ENCODE measurements at regions not wholly inside any gene's neighbourhood (a gene's known extent, or its start where the extent isn't known, plus 50 kb on each side); places are given as distances from the start of the nearest gene placed in this dataset.

GRCh38 chr1:34398916-34399275, 222.2 kb downstream of the C1orf94 start:
- peaks cover 2% of the 10 kb centered on the region for H3K9me3 ChIP-seq (replicated peaks; ENCODE audit: control insufficient read depth, insufficient read depth, low read length)
- H3K27ac ChIP-seq (ENCODE audit: insufficient read depth, low read depth, low read length): no peak overlapping the region
- H3K4me2 ChIP-seq (ENCODE audit: insufficient read depth, low read length): no peak overlapping the region
- BruUV-seq (replicated peaks): no TSS peak
- H3K4me1 ChIP-seq (ENCODE audit: control insufficient read depth, extremely low read depth, insufficient read depth, low read length): no peaks in the 10 kb centered on the region
- H4K20me1 ChIP-seq (replicated peaks; ENCODE audit: control insufficient read depth, extremely low read depth, insufficient read depth, low read length): no peaks in the 10 kb centered on the region
- DNase-seq (ENCODE audit: low read depth, low spot score) (no peak), FAIRE-seq (no peak)
- ChIA-PET CTCF (no interaction called here), POLR2A (no interaction called here)
- H3K9me1 ChIP-seq (replicated peaks; ENCODE audit: control insufficient read depth, extremely low read depth, insufficient read depth, low read length): no peaks in the 10 kb centered on the region
- TF ChIP-seq POLR2A (IDR thresholded peaks at IDR 0.05; ENCODE audit: low read depth, low read length) (no peak), MAX (IDR thresholded peaks at IDR 0.05; ENCODE audit: insufficient read depth, insufficient read length) (no peak), JUN (IDR thresholded peaks at IDR 0.05; ENCODE audit: borderline replicate concordance, insufficient read depth, insufficient read length, low read depth) (no peak), CTCF (IDR thresholded peaks at IDR 0.05; ENCODE audit: extremely low read depth in 1 of 2, insufficient read depth in 1 of 2, low read depth in 1 of 2, low read length in 2 of 2) (no peak), FOS (IDR thresholded peaks at IDR 0.05; ENCODE audit: borderline replicate concordance, insufficient read depth, low read length) (no peak), EZH2 (IDR thresholded peaks at IDR 0.05; ENCODE audit: borderline replicate concordance, low read depth, low read length, severe bottlenecking) (no peak), GATA2 (IDR thresholded peaks at IDR 0.05; ENCODE audit: insufficient read depth, insufficient read length, low read depth, low read length) (no peak), MYC (IDR thresholded peaks at IDR 0.05; ENCODE audit: low read depth, low read length) (no peak), POLR2AphosphoS5 (IDR thresholded peaks at IDR 0.05; ENCODE audit: insufficient read depth, low read depth, low read length) (no peak)
- H2AFZ ChIP-seq (ENCODE audit: low read depth, low read length): no peak overlapping the region
- H3K79me2 ChIP-seq (ENCODE audit: control insufficient read depth, insufficient read depth, low read length): no peaks in the 10 kb centered on the region
- H3K4me3 ChIP-seq (replicated peaks in 1 of 3; ENCODE audit: insufficient read depth in 1 of 3, low read depth in 1 of 3, low read length in 3 of 3): no peak overlapping the region
- H3K36me3 ChIP-seq (ENCODE audit: control insufficient read depth in 2 of 2, extremely low read depth in 1 of 2, insufficient read depth in 2 of 2, low read length in 2 of 2): no peaks in the 10 kb centered on the region
- no peak overlapping the region for H3K9ac ChIP-seq (replicated peaks; ENCODE audit: extremely low read depth, insufficient read depth, low read length)
- dilution Hi-C loops (cut with MboI; ENCODE audit: extremely low pct_ligation_motif_present, low sequenced_read_pairs) (no loop called here), intact Hi-C loops (cut with micrococcal nuclease) (no loop called here)
- no peaks in the 10 kb centered on the region for H3K27me3 ChIP-seq (ENCODE audit: control insufficient read depth in 2 of 2, insufficient read depth in 2 of 2, low read length in 2 of 2)

All from endothelial cell of umbilical vein (primary cell).